Retinal pigment epithelial cell (primary cell): ENCODE measurements at regions not wholly inside any gene's neighbourhood (a gene's known extent, or its start where the extent isn't known, plus 50 kb on each side); places are given as distances from the start of the nearest gene placed in this dataset.

Experiments
- DNase-seq: peaks from one replicate; pipeline ENCODE4 v3.0.0-alpha.2; 2010; ENCODE audit warnings: low read depth
- H3K4me3 ChIP-seq: 2 replicates; pipeline ENCODE4 v1.5.1; 2011; ENCODE audit warnings: mild to moderate bottlenecking, low read length, control low read depth, moderate library complexity
- CTCF ChIP-seq: conservative IDR thresholded peaks from 2 replicates; pipeline ENCODE4 v1.5.1; 2011; ENCODE audit warnings: low read depth, low read length, control low read depth, inconsistent platforms

DNA sequence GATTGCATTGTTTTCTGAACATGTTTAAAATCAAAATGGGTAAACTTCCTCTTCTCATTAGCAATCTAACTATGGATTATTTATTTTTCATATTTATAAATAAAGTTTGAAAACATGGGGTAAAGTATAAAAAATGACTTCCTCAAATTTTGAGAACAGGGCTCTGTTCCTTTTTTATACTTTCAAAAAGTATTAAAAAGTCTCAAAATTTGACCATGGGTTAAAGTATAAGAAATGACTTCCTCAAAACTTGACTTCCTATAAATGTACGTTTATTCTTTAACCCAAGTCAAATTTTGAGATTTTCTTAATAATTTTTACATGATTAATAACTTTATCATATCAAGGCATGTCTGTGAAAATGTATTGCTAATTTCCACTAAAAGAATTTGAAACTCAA, 512.4 kb downstream of the GALR1 start:
- TF ChIP-seq CTCF: no peak
- DNase-seq: no peak
- no peak overlapping the region for H3K4me3 ChIP-seq

GRCh38 chr18:77762642-77763041, 513.0 kb downstream of the GALR1 start:
- no peak overlapping the region for H3K4me3 ChIP-seq
- no peak for TF ChIP-seq CTCF
- no peak for DNase-seq

DNA sequence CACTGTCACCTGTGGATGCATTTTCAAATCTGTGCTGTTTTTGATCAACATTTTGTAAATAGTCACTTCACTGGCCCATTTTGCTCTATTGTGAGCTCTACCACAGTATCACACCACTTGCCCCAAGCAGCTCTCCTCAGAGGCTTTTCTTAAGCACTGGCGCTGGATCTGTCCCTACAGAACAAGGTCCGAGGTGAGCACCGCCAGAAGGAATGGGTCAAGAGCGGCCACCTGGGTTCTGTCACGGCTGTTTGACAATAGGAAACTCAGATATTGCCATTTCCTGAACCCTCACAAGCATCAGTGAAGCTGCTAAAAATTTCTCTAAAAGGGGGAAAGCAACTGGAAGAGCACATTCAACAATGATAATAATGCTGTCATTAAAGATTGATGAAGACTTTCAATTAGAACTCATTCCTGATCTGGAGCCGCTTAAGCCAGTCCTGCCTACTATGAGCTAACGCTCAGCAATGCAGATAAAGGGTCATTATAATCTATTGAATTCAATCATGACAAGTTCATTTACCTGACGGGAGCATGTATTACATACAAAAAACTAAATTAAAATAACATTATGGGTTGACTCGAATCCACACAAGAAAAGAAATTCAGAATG, 514.0 kb downstream of the GALR1 start:
- DNase-seq: no peak
- H3K4me3 ChIP-seq: no peak overlapping the region
- no peak for TF ChIP-seq CTCF

DNA sequence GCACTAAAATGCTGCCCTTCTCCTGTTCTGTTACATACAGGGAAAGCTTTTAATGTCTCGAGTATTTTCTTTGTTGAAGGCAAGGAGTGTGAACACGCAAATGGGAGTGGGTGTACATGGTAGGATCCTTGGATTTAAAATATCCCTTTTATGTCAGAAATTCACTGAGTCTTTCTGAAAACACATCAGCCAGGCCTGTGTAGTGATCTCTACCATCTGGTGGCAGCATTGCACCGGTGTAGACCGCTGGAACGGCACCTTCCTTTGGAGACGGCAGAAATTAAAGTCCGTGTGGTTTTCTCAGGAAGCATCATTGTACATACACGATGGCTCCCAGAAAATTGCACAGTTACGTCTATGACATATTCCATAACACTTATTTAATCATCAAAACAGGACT, 515.8 kb downstream of the GALR1 start:
- no peak overlapping the region for H3K4me3 ChIP-seq
- TF ChIP-seq CTCF: no peak
- DNase-seq: no peak

DNA sequence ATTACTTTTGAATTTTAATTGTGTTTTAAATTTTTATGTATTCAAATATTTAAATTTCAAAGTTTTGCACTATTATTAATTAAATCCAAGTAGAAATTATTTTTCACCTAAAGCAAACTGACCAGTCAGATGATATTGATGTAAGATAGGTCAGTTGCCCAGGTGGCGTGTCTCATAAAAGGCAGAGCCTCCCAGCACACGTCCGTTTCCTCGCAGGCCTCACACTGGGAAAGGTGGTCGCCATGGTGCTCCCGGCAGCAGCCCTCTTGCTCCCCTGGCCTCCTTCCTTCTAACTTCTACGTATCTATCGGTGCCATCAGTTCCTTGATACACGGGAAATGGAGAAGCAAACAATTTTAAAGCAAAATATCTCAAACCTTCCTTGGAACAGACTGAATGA, 516.8 kb downstream of the GALR1 start:
- DNase-seq: no peak
- TF ChIP-seq CTCF: no peak
- H3K4me3 ChIP-seq: no peak overlapping the region

DNA sequence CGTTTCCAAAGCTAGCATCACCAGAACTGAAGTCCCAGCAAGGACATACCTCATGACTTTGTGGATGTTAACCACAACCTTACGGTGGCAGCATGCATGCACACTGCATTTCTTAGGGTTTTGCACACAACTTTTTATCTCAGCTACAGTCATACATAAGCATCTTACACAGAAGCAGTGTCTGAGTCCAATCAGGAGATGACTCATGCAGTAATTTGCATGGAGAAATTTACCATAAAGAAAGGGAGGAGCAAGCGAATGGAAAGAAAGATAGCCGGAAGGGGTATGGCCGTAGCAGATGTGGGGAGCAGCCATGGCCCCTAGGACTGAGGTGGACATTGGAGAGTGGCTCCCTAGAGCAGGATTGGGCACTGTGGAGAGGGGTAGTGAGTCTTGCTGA, 522.5 kb downstream of the GALR1 start:
- no peak for DNase-seq
- TF ChIP-seq CTCF: no peak
- no peak overlapping the region for H3K4me3 ChIP-seq

GRCh38 chr18:77776104-77776503, 526.5 kb downstream of the GALR1 start:
- no peak overlapping the region for H3K4me3 ChIP-seq
- DNase-seq: no peak
- no peak for TF ChIP-seq CTCF
